HG03175 (cell line): ENCODE measurements at regions not wholly inside any gene's neighbourhood (a gene's known extent, or its start where the extent isn't known, plus 50 kb on each side); places are given as distances from the start of the nearest gene placed in this dataset.
"Not testable (repeated sequence)": the region's sequence is repeated elsewhere in the genome, so short reads cannot be mapped to it uniquely, and the experiment has no call there.

Source experiments
- ATAC-seq: cut with Tn5 transposase; IDR thresholded peaks from one replicate; pipeline ENCODE4 v1.9.1; 2021; ENCODE audit warnings: mild to moderate bottlenecking, moderate library complexity; ENCODE audit not compliant: unreplicated experiment

- ATAC-seq = no peak
These were observed 114.0 kb downstream of the C16orf95 start for GRCh38 chr16:87203060-87203656.

- no peak for ATAC-seq
These were observed 110.3 kb downstream of the C16orf95 start for GRCh38 chr16:87206646-87207451.

GRCh38 chr16:87207509-87207908, 109.7 kb downstream of the C16orf95 start:
- ATAC-seq = no peak

DNA sequence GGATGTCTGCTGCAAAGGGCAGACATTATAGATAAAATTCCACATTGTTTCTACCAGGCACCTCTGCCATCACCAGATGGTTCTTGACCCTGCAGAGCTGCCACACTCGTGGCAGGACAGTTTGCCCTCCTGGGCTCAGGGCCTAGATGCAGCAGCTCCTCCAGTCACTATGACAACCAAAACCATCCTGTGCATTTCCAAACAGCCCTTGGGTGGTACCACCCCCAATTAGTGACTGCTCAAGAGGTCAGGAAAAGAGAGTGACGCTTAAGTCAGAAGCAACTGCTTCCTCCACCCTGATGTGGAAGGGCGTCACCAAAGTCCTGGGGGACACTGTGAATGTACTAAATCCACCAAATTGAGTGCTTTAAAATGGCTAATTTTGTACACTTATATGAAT, 109.2 kb downstream of the C16orf95 start:
- no peak for ATAC-seq

DNA sequence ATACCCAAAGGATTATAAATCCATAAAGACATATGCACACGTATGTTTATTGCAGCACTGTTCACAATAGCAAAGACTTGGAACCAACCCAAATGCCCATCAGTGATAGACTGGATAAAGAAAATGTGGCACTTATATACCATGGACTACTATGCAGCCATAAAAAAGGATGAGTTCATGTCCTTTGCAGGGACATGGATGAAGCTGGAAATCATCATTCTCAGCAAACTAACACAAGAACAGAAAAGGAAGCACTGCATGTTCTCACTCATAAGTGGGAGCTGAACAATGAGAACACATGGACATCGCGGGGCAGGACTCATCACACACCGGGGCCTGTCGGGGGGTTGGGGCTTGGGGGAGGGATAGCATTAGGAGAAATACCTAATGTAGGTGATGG, 108.2 kb downstream of the C16orf95 start:
- ATAC-seq = not testable (repeated sequence)

GRCh38 chr16:87209808-87210512, 107.2 kb downstream of the C16orf95 start:
- ATAC-seq = no peak

GRCh38 chr16:87210894-87211293, 106.3 kb downstream of the C16orf95 start:
- no peak for ATAC-seq

DNA sequence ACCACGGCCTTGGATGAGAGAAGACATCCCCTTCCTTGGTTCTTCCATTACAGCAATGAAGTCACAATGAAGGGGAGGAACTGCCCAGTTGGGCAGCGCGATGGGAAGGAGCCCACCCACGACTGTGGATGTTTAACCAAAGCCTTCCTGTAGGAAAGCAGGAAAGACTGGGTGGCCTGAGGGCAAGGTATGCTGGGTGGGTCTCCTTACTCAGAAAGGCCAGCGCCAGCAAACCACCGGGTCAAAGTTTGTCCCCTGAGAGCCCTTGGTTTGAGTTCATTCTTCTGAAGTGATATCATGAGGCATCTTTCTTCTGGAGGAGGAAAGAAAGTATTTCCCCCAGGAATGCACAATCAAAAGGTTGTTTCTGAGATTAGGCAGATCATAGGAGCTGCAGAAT, 105.2 kb downstream of the C16orf95 start:
- ATAC-seq = no peak

- ATAC-seq = no peak
These were observed 103.7 kb downstream of the C16orf95 start for GRCh38 chr16:87213536-87213935.

DNA sequence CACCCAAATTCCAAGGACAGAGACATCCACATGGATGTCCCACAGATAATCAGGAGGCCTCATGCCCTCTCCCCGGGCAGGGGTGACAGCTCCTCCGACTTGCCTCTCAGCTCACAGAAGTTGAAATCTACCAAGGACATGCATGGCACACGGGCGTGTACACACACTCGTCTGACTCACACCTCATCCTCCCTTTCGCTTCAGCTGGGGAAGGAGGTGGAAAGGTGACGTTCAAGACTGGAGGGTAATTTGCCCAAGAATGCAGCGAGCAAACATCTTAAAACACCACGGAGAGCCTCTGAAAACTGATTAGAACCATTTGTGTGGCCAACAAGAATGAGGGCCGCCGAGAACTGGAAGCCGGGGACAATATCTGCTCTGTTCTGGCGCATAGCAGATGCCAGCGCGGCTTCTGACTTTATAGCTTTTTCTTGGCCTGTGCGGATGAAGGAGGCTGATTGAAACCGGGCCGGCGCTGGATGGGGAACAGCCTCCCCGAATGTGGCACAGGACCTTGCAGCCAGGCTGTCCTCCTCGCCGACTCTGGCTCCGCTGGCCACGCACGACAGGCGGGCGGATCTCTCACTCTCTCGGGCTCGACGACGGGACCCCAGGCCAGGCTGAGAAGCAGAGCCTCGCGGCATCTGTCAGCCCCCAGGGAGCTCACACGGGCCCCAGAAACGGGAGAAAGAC, 100.9 kb downstream of the C16orf95 start:
- ATAC-seq = no peak

DNA sequence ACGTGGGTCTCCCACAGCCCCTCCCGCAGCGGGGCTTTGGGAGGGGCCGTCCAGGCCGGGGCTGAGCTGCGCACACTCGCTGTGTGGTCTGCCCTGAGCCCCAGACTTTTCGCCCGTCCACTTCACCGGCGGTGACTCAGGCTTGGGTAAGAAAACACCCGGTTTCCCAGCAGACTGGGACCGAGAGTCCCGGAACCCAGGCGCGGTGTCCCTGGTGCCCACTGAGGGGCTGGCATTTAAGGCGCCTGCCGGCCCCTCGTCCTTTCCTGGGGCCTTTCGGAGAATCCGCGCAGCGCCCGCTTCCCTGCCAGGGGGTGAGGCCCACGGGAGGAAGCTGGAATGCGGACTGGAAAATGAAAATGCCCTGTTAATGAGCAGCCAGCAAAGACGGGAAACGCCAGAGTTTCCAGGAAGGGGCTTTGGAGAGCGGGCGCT, 100.3 kb downstream of the C16orf95 start:
- no peak for ATAC-seq

DNA sequence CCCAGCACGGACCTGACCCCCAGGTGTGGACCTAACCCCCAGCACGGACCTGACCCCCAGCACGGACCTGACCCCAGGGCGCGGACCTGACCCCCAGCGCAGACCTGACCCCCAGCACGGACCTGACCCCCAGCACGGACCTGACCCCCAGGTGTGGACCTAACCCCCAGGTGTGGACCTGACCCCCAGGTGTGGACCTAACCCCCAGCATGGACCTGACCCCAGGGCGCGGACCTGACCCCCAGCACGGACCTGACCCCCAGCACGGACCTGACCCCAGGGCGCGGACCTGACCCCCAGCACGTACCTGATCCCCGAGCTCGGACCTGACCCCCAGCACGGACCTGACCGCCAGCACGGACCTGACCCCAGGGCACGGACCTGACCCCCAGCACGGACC, 99.4 kb downstream of the C16orf95 start:
- ATAC-seq = not testable (repeated sequence)

GRCh38 chr16:87218281-87219055, 98.7 kb downstream of the C16orf95 start:
- ATAC-seq = no peak

- no peak for ATAC-seq
These were observed 97.8 kb downstream of the C16orf95 start for GRCh38 chr16:87219287-87219909.

GRCh38 chr16:87221633-87222032, 95.6 kb downstream of the C16orf95 start:
- no peak for ATAC-seq

- ATAC-seq = no peak
These were observed 94.9 kb downstream of the C16orf95 start for GRCh38 chr16:87222335-87222734.

DNA sequence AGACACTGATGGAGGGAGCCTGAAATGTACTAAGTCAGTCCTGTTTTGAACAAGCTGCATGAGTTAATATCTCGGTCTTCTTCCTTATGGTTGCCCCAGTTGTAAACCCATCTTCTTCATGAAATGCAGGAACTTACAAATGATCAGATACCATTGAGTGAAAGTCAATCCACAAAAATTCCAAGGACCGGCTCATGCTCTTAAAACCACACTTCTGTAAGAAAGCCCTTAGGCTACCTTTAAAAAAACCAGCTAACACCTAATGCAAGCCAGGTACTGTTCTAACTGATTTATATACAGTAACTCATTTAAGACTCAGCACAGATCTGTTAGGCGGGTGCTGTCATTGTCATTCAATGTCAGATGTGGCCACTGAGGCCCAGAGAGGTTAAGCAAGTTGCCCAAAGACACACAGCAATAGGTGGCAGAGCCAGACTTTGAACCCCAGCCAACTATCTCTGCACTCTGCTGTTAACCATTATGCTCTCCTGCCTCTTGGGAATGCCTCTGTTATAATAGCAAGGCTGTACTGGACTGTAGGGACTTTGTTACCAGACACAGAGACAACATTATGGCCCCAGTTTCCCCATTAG, 93.4 kb downstream of the C16orf95 start:
- ATAC-seq = no peak

DNA sequence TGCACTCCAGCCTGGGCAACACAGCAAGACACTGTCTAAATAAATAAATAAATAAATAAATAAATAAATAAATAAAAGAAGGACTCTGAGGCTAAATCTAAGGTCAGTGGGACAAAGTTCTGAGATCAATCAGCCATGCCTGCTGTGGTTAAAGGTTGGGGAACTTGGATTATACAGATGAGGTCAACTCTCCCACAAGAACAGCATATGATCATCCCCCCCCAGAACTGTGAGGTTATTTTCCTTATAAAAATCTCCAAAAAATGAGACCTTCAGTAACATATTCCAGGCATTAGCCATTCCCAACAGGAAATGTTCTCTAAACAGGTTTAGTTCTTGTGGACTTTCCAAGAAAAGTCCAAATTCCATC, 90.3 kb downstream of the C16orf95 start:
- no peak for ATAC-seq

DNA sequence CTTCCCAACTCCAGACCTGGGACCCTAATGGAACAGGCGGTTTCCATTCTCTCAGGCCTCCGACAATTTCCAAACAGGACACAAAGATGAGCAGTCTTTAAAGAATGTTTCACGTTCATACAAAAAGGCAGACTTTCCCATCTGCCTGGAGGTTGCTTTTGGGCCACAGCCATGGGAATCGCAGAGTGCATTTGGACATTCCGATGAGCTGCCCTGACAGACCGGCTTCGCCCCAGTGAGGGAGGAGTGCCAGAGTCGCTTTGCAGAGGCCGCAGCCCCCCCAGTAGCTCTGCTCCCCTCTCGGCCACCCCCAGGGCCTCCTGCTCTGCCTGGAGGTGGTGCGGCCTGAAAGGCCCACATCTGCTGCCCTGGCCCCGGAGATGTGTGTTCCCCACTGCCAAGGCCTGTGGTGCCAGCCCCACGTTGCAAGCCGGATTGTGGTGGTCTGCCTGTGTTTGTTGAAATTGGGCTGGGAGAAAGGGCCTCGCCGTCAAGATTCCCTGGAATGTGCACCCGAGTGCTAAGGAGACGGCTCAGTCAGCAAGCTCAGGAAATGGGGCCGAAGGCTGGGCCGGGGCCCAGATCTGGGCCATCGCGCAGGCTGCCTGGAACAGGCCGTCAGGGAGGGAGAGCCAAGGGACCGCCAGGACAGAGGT, 89.8 kb downstream of the C16orf95 start:
- ATAC-seq = no peak
